Cardiac muscle cell (in vitro differentiated cells and primary cell): ENCODE measurements at regions not wholly inside any gene's neighbourhood (a gene's known extent, or its start where the extent isn't known, plus 50 kb on each side); places are given as distances from the start of the nearest gene placed in this dataset.
A peak's percentile ranks its signal among the peaks of the same experiment; 100 is the strongest.

ENCODE experiments used
- DNase-seq, 2 donors: peaks; one replicate each; pipeline versions ENCODE4 v3.0.0 to v3.0.0-alpha.2; 2010 to 2017; ENCODE audit warnings: low read depth in 1 of 2, low spot score in 1 of 2
- H3K27ac ChIP-seq: fragments of 200-600 bp; sonication (generic); 2 replicates; pipeline ENCODE4 v1.5.1; 2016
- H3K27me3 ChIP-seq: fragments of 200-600 bp; sonication (generic); 2 replicates; pipeline ENCODE4 v1.6.0; 2016; ENCODE audit warnings: control low read depth
- H3K36me3 ChIP-seq: fragments of 200-600 bp; sonication (generic); 2 replicates; pipeline ENCODE4 v1.5.1; 2016; ENCODE audit warnings: control low read depth
- H3K4me1 ChIP-seq: fragments of 200-600 bp; sonication (generic); 2 replicates; pipeline ENCODE4 v1.8.1; 2017; ENCODE audit warnings: low read depth, mild to moderate bottlenecking, mixed run types
- H3K4me3 ChIP-seq: fragments of 200-600 bp; sonication (generic); 2 replicates; pipeline ENCODE4 v1.5.1; 2016; ENCODE audit warnings: mild to moderate bottlenecking
- H3K9me3 ChIP-seq: fragments of 200-600 bp; sonication (generic); 2 replicates; pipeline ENCODE4 v1.5.1; 2017; ENCODE audit warnings: low read depth, mild to moderate bottlenecking, control low read depth
- CTCF ChIP-seq: IDR thresholded peaks from 2 replicates; pipeline ENCODE4 v1.5.1; 2012; ENCODE audit warnings: low read depth, mild to moderate bottlenecking, low read length

DNA sequence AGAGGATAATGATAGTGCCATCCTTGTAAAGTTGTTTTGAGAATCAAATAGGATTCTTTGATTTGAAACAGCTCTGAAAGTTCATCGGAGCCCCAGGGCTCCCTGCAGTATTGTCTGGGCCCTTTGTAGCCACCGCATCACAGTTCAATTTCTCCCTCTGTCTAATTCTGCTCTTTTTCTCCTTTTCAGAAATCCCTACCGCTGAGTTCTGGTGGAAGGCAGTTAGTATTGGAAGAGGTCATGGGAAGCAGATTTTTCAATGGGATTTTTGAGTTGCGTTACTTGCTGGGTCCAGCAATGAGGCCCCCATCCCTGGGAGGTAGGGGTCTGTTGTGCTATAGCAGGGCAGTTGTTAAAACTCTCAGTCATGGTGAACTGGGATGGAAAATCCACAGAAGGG, 101.0 kb upstream of the DISP3 start:
- H3K9me3 ChIP-seq = no peaks in the 10 kb centered on the region
- no peaks in the 10 kb centered on the region for H3K27me3 ChIP-seq
- peaks cover 12% of the 10 kb centered on the region for H3K4me1 ChIP-seq
- DNase-seq = no peak
- H3K4me3 ChIP-seq = no peak overlapping the region
- no peak overlapping the region for H3K27ac ChIP-seq
- no peaks in the 10 kb centered on the region for H3K36me3 ChIP-seq
- no peak for TF ChIP-seq CTCF

DNA sequence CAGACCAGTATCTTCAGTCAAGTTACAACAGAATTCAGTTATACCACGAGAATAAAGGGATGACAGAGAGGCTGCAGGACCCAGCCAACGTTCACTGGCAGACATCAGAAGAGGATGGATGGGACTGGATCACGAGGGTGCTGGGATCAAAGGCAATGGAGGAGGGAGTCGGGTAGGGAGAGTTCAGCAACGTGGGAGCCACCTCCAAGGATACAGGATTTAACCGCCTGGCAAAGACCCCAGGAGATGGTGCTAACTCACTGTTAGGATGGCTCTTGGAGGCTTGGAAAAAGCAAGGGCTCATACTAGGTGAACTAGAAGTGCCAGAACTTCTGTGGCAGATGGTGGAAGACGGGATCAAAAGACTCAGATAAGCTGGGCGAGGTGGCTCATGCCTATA, 99.1 kb upstream of the DISP3 start:
- no peaks in the 10 kb centered on the region for H3K9me3 ChIP-seq
- H3K27ac ChIP-seq = no peak overlapping the region

DNA sequence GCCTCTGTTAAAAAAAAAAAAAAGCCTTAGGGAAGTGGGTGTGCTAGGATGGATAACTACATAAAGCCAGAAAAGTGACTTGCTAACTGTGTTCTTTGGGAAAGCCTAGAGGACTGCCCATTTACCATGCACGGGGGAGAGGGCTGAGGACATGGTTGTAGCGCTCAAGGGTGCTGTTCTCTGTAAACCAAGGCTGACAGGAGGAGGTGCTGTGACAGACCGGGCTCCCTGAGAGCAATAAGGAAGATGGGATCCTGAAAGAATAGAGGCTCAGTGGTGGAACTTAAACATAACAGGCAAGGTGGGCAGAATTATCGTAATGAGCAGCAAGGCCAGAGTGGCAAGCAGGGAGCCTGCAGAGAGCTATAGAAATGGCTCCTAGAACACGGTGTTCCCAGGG, 98.5 kb upstream of the DISP3 start:
- Histone ChIP-seq H3K4me1 (peaks cover 5% of the 10 kb centered on the region), H3K27me3 (peaks cover 14% of the 10 kb centered on the region), H3K4me3 (no peak overlapping the region), H3K9me3 (no peaks in the 10 kb centered on the region), H3K36me3 (no peaks in the 10 kb centered on the region), H3K27ac (no peak overlapping the region)
- no peak for DNase-seq
- TF ChIP-seq CTCF = no peak

More for the DNA sequence above, 99.1 kb upstream of the DISP3 start:
- TF ChIP-seq CTCF = no peak
- no peak for DNase-seq
- peaks cover 9% of the 10 kb centered on the region for H3K27me3 ChIP-seq
- H3K4me1 ChIP-seq = peaks cover 11% of the 10 kb centered on the region
- H3K4me3 ChIP-seq = no peak overlapping the region
- no peaks in the 10 kb centered on the region for H3K36me3 ChIP-seq

- Histone ChIP-seq H3K4me3 (no peak overlapping the region), H3K9me3 (no peaks in the 10 kb centered on the region), H3K27me3 (peaks cover 16% of the 10 kb centered on the region), H3K27ac (no peak overlapping the region), H3K36me3 (no peaks in the 10 kb centered on the region), H3K4me1 (peaks cover 11% of the 10 kb centered on the region)
- DNase-seq = peak in 1 of 2 donors; percentile 22
- TF ChIP-seq CTCF = no peak
Measured at GRCh38 chr1:11383553-11384169, 95.3 kb upstream of the DISP3 start.

DNA sequence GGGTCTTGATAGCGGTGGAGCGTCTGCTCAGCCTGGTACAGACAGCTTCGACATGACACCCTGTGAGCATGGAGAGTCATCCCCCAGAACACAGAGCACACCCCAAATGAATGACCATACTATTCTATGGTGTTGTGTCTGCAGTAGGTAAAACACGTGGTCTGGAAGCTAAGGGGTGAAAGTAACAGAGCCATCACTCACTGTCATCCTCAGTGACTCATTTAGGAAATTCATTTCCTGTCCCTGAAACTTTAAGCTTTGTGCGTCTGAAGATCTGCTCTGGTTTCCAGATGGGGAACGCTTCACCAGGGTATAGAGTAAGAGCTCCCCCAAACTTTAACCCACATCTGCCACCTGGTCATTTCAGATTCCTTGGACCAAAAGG, 94.8 kb upstream of the DISP3 start:
- Histone ChIP-seq H3K4me3 (no peak overlapping the region), H3K4me1 (peaks cover 11% of the 10 kb centered on the region), H3K36me3 (no peaks in the 10 kb centered on the region), H3K27ac (no peak overlapping the region), H3K27me3 (peaks cover 16% of the 10 kb centered on the region), H3K9me3 (no peaks in the 10 kb centered on the region)
- no peak for DNase-seq
- TF ChIP-seq CTCF = no peak
